ENCODE measurements at regions not wholly inside any gene's neighbourhood (a gene's known extent, or its start where the extent isn't known, plus 50 kb on each side); places are given as distances from the start of the nearest gene placed in this dataset.
"Not testable (repeated sequence)": the region's sequence is repeated elsewhere in the genome, so short reads cannot be mapped to it uniquely, and the experiment has no call there.

- Histone ChIP-seq H3K27me3 (ENCODE audit: low read depth, low read length) (no peaks in the 10 kb centered on the region), H3K9me3 (ENCODE audit: insufficient read depth, low read length) (peaks cover 11% of the 10 kb centered on the region; the same call in 1 of the 2 replicates), H3K36me3 (replicated peaks; ENCODE audit: low read depth, low read length) (no peaks in the 10 kb centered on the region), H2AFZ (ENCODE audit: low read depth, low read length) (no peak overlapping the region), H3K9ac (ENCODE audit: low read length) (no peak overlapping the region), H3K27ac (ENCODE audit: low read length) (no peak overlapping the region), H3K79me2 (ENCODE audit: low read length) (no peaks in the 10 kb centered on the region), H3K4me3 (ENCODE audit: low read length) (no peak overlapping the region), H3K4me2 (ENCODE audit: low read length) (no peak overlapping the region), H3K4me1 (ENCODE audit: low read length) (no peaks in the 10 kb centered on the region), H4K20me1 (ENCODE audit: insufficient read depth, low read length) (no peaks in the 10 kb centered on the region)
- TF ChIP-seq EZH2phosphoT487 (IDR thresholded peaks at IDR 0.05; ENCODE audit: low read depth) (no peak), CTCF (IDR thresholded peaks at IDR 0.05; ENCODE audit: low read depth, low read length) (no peak)
Measured at GRCh38 chr5:110824936-110825441, 86.2 kb downstream of the SLC25A46 start.

- Histone ChIP-seq H3K9ac (ENCODE audit: low read length) (peak overlapping the region; percentile 3; the same call in 1 of the 2 replicates), H3K79me2 (ENCODE audit: low read length) (no peaks in the 10 kb centered on the region), H4K20me1 (ENCODE audit: insufficient read depth, low read length) (no peaks in the 10 kb centered on the region), H3K4me2 (ENCODE audit: low read length) (peak overlapping the region; percentile 59), H3K27me3 (ENCODE audit: low read depth, low read length) (no peaks in the 10 kb centered on the region), H2AFZ (ENCODE audit: low read depth, low read length) (peak overlapping the region; percentile 4; the same call in 1 of the 2 replicates), H3K4me1 (ENCODE audit: low read length) (peaks cover 15% of the 10 kb centered on the region), H3K27ac (ENCODE audit: low read length) (peak overlapping the region; percentile 53), H3K9me3 (ENCODE audit: insufficient read depth, low read length) (no peaks in the 10 kb centered on the region), H3K4me3 (ENCODE audit: low read length) (peak overlapping the region; percentile 35), H3K36me3 (replicated peaks; ENCODE audit: low read depth, low read length) (no peaks in the 10 kb centered on the region)
- TF ChIP-seq EZH2phosphoT487 (IDR thresholded peaks at IDR 0.05; ENCODE audit: low read depth) (no peak), CTCF (IDR thresholded peaks at IDR 0.05; ENCODE audit: low read depth, low read length) (no peak)
Measured at GRCh38 chr5:110832683-110833082, 93.9 kb downstream of the SLC25A46 start.

- H3K9ac ChIP-seq (ENCODE audit: low read length); H3K79me2 ChIP-seq (ENCODE audit: low read length); H3K27ac ChIP-seq (ENCODE audit: low read length); H4K20me1 ChIP-seq (ENCODE audit: insufficient read depth, low read length); H3K36me3 ChIP-seq (replicated peaks; ENCODE audit: low read depth, low read length); H3K4me2 ChIP-seq (ENCODE audit: low read length); H3K4me3 ChIP-seq (ENCODE audit: low read length); H2AFZ ChIP-seq (ENCODE audit: low read depth, low read length); H3K9me3 ChIP-seq (ENCODE audit: insufficient read depth, low read length); H3K27me3 ChIP-seq (ENCODE audit: low read depth, low read length): not testable (repeated sequence)
- peaks cover 15% of the 10 kb centered on the region for H3K4me1 ChIP-seq (ENCODE audit: low read length)
Measured at GRCh38 chr5:110834933-110835332, 96.1 kb downstream of the SLC25A46 start.

GRCh38 chr5:110836851-110837250 is 98.0 kb downstream of the SLC25A46 start:
- H3K4me1 ChIP-seq (ENCODE audit: low read length): peaks cover 15% of the 10 kb centered on the region
- H3K4me2 ChIP-seq (ENCODE audit: low read length): no peak overlapping the region
- H3K27ac ChIP-seq (ENCODE audit: low read length): no peak overlapping the region
- H3K9me3 ChIP-seq (ENCODE audit: insufficient read depth, low read length): no peaks in the 10 kb centered on the region
- H2AFZ ChIP-seq (ENCODE audit: low read depth, low read length): no peak overlapping the region
- no peak overlapping the region for H3K4me3 ChIP-seq (ENCODE audit: low read length)
- TF ChIP-seq EZH2phosphoT487 (IDR thresholded peaks at IDR 0.05; ENCODE audit: low read depth) (no peak), CTCF (IDR thresholded peaks at IDR 0.05; ENCODE audit: low read depth, low read length) (no peak)
- no peaks in the 10 kb centered on the region for H3K36me3 ChIP-seq (replicated peaks; ENCODE audit: low read depth, low read length)
- H4K20me1 ChIP-seq (ENCODE audit: insufficient read depth, low read length): no peaks in the 10 kb centered on the region
- H3K9ac ChIP-seq (ENCODE audit: low read length): no peak overlapping the region
- H3K27me3 ChIP-seq (ENCODE audit: low read depth, low read length): no peaks in the 10 kb centered on the region
- H3K79me2 ChIP-seq (ENCODE audit: low read length): no peaks in the 10 kb centered on the region

GRCh38 chr5:110838357-110838756 is 99.5 kb downstream of the SLC25A46 start:
- not testable (repeated sequence) for H3K27ac ChIP-seq (ENCODE audit: low read length); H3K4me1 ChIP-seq (ENCODE audit: low read length); H3K36me3 ChIP-seq (replicated peaks; ENCODE audit: low read depth, low read length); H4K20me1 ChIP-seq (ENCODE audit: insufficient read depth, low read length); H3K4me2 ChIP-seq (ENCODE audit: low read length); H3K9ac ChIP-seq (ENCODE audit: low read length); H3K4me3 ChIP-seq (ENCODE audit: low read length); H3K79me2 ChIP-seq (ENCODE audit: low read length); H3K9me3 ChIP-seq (ENCODE audit: insufficient read depth, low read length); H3K27me3 ChIP-seq (ENCODE audit: low read depth, low read length); H2AFZ ChIP-seq (ENCODE audit: low read depth, low read length)
